ENCODE measurements at regions not wholly inside any gene's neighbourhood (a gene's known extent, or its start where the extent isn't known, plus 50 kb on each side); places are given as distances from the start of the nearest gene placed in this dataset.

- Histone ChIP-seq H3K27ac (no peak overlapping the region), H3K9me3 (no peaks in the 10 kb centered on the region), H3K4me3 (no peak overlapping the region), H3K27me3 (no peaks in the 10 kb centered on the region), H3K4me1 (peaks cover 0 to 5% (median 0%) of the 10 kb centered on the region in 4 donors), H3K36me3 (no peaks in the 10 kb centered on the region)
- no peak for TF ChIP-seq POLR2A (IDR thresholded peaks at IDR 0.05)
- no peak for TF ChIP-seq CTCF (IDR thresholded peaks at IDR 0.05)
- TF ChIP-seq EP300 (IDR thresholded peaks at IDR 0.05), result no peak
- TF ChIP-seq POLR2AphosphoS5 (IDR thresholded peaks at IDR 0.05), result no peak
- WGBS, 2 donors, result 68 to 69% methylated on average over 4 of the region's 4 CpGs
- DNase-seq (no peak), ATAC-seq (ENCODE audit: low FRiP score in 2 of 2) (no peak)
These were observed 74.1 kb upstream of the CCL21 start for GRCh38 chr9:34783951-34784487.

GRCh38 chr9:34782372-34782771 is 72.4 kb upstream of the CCL21 start:
- Histone ChIP-seq H3K27ac (no peak overlapping the region), H3K4me3 (no peak overlapping the region), H3K4me1 (peaks cover 0 to 5% (median 0%) of the 10 kb centered on the region in 4 donors), H3K36me3 (no peaks in the 10 kb centered on the region), H3K27me3 (no peaks in the 10 kb centered on the region), H3K9me3 (no peaks in the 10 kb centered on the region)
- ATAC-seq (ENCODE audit: low FRiP score in 2 of 2) (no peak), DNase-seq (no peak)
- WGBS, 2 donors, result 88 to 94% methylated on average over 2 of the region's 2 CpGs
- TF ChIP-seq EP300 (IDR thresholded peaks at IDR 0.05) (no peak), CTCF (IDR thresholded peaks at IDR 0.05) (no peak), POLR2AphosphoS5 (IDR thresholded peaks at IDR 0.05) (no peak), POLR2A (IDR thresholded peaks at IDR 0.05) (no peak)

- WGBS, 2 donors, result 58 to 78% methylated on average over 2 of the region's 2 CpGs
- Histone ChIP-seq H3K9me3 (no peaks in the 10 kb centered on the region), H3K27me3 (no peaks in the 10 kb centered on the region), H3K27ac (no peak overlapping the region), H3K4me1 (peaks cover 0 to 5% (median 0%) of the 10 kb centered on the region in 4 donors), H3K36me3 (no peaks in the 10 kb centered on the region), H3K4me3 (no peak overlapping the region)
- no peak for TF ChIP-seq POLR2AphosphoS5 (IDR thresholded peaks at IDR 0.05)
- no peak for TF ChIP-seq POLR2A (IDR thresholded peaks at IDR 0.05)
- TF ChIP-seq CTCF (IDR thresholded peaks at IDR 0.05), result no peak
- no peak for TF ChIP-seq EP300 (IDR thresholded peaks at IDR 0.05)
- ATAC-seq (ENCODE audit: low FRiP score in 2 of 2), result peak in 1 of 2 donors; percentile 55
- DNase-seq, result peak in 1 of 2 donors; percentile 29
These were observed 67.7 kb upstream of the CCL21 start for GRCh38 chr9:34777666-34778065.

GRCh38 chr9:34773955-34774354 is 64.0 kb upstream of the CCL21 start:
- no peaks in the 10 kb centered on the region for H3K36me3 ChIP-seq
- H3K27me3 ChIP-seq, result no peaks in the 10 kb centered on the region
- no peak for DNase-seq
- 73 to 77% methylated on average over 1 of the region's 1 CpG for WGBS, 2 donors
- H3K27ac ChIP-seq, result no peak overlapping the region
- H3K4me1 ChIP-seq, result no peaks in the 10 kb centered on the region
- no peak for TF ChIP-seq EP300 (IDR thresholded peaks at IDR 0.05)
- TF ChIP-seq CTCF (IDR thresholded peaks at IDR 0.05), result no peak
- TF ChIP-seq POLR2A (IDR thresholded peaks at IDR 0.05), result no peak
- TF ChIP-seq POLR2AphosphoS5 (IDR thresholded peaks at IDR 0.05), result no peak
- H3K4me3 ChIP-seq, result no peak overlapping the region
- no peak for ATAC-seq (ENCODE audit: low FRiP score in 2 of 2)
- H3K9me3 ChIP-seq, result no peaks in the 10 kb centered on the region

- Histone ChIP-seq H3K27ac (no peak overlapping the region), H3K36me3 (no peaks in the 10 kb centered on the region), H3K4me3 (no peak overlapping the region), H3K27me3 (no peaks in the 10 kb centered on the region), H3K9me3 (no peaks in the 10 kb centered on the region), H3K4me1 (no peaks in the 10 kb centered on the region)
- WGBS, 2 donors, result 57 to 68% methylated on average over 4 of the region's 4 CpGs
- DNase-seq (no peak), ATAC-seq (ENCODE audit: low FRiP score in 2 of 2) (no peak)
- TF ChIP-seq EP300 (IDR thresholded peaks at IDR 0.05), result no peak
- TF ChIP-seq CTCF (IDR thresholded peaks at IDR 0.05), result no peak
- TF ChIP-seq POLR2A (IDR thresholded peaks at IDR 0.05), result no peak
- TF ChIP-seq POLR2AphosphoS5 (IDR thresholded peaks at IDR 0.05), result no peak
These were observed 63.5 kb upstream of the CCL21 start for GRCh38 chr9:34773306-34773910.

Data from upper lobe of left lung (tissue), 6 donors.